Common myeloid progenitor, CD34-positive (primary cell): ENCODE measurements at regions not wholly inside any gene's neighbourhood (a gene's known extent, or its start where the extent isn't known, plus 50 kb on each side); places are given as distances from the start of the nearest gene placed in this dataset.

ENCODE experiments used
- CTCF ChIA-PET: fragments of 350-600 bp; sonication (Branson Sonifier 250); formaldehyde crosslinking; loops from one replicate; lab custom pipeline; 2021; ENCODE audit warnings: antibody characterized with exemption; lab: Charles Lee
- POLR2A ChIA-PET: fragments of 350-600 bp; sonication (Branson Sonifier 250); formaldehyde crosslinking; loops from one replicate; lab custom pipeline; 2021; ENCODE audit warnings: antibody characterized with exemption; lab: Charles Lee
- DNase-seq, 3 donors: peaks; one replicate each; pipeline versions ENCODE4 v3.0.0 to v3.0.0-alpha.2; 2013
- H3K27ac ChIP-seq, 2 experiments: 1 replicate in 1 of 2; 2 replicates in 1 of 2; pipeline ENCODE4 v1.7.0; 2013; ENCODE audit warnings: inconsistent platforms in 2 of 2, low read length in 2 of 2, mild to moderate bottlenecking in 2 of 2, low read depth in 1 of 2, moderate library complexity in 1 of 2; ENCODE audit not compliant: severe bottlenecking in 2 of 2, insufficient read depth in 1 of 2, poor library complexity in 1 of 2
- H3K27me3 ChIP-seq, 5 experiments: replicated peaks in 2 of 5; 1 replicate in 3 of 5; 2 replicates in 2 of 5; pipeline versions ENCODE4 v1.6.1 to v1.7.0; 2013; ENCODE audit warnings: low read length in 4 of 5, mild to moderate bottlenecking in 2 of 5, moderate library complexity in 2 of 5, inconsistent platforms in 1 of 5; ENCODE audit not compliant: insufficient read depth in 5 of 5, control insufficient read depth in 4 of 5
- H3K36me3 ChIP-seq, 4 experiments: 1 replicate in 2 of 4; 2 replicates in 2 of 4; pipeline versions ENCODE4 v1.6.1 to v1.7.0; 2013; ENCODE audit warnings: low read length in 3 of 4, control low read depth in 1 of 4, mild to moderate bottlenecking in 1 of 4; ENCODE audit not compliant: control insufficient read depth in 4 of 4, insufficient read depth in 4 of 4
- H3K4me1 ChIP-seq, 4 experiments: 1 replicate in 3 of 4; 2 replicates in 1 of 4; pipeline versions ENCODE4 v1.6.1 to v1.7.1; 2013; ENCODE audit warnings: low read length in 3 of 4, mild to moderate bottlenecking in 3 of 4, control low read depth in 1 of 4, inconsistent platforms in 1 of 4, moderate library complexity in 1 of 4; ENCODE audit not compliant: control insufficient read depth in 4 of 4, insufficient read depth in 4 of 4; ENCODE audit errors: control extremely low read depth in 1 of 4
- H3K4me3 ChIP-seq, 7 experiments: 1 replicate in 4 of 7; 2 replicates in 3 of 7; pipeline versions ENCODE4 v1.5.1 to v1.7.0; 2013; ENCODE audit warnings: mild to moderate bottlenecking in 7 of 7, low read length in 6 of 7, moderate library complexity in 6 of 7, inconsistent platforms in 2 of 7, low read depth in 2 of 7, control low read depth in 1 of 7; ENCODE audit not compliant: insufficient read depth in 4 of 7, control insufficient read depth in 1 of 7; ENCODE audit errors: extremely low read depth in 1 of 7
- H3K9me3 ChIP-seq, 5 experiments: 1 replicate in 4 of 5; 2 replicates in 1 of 5; pipeline versions ENCODE4 v1.6.1 to v1.7.1; 2013; ENCODE audit warnings: low read length in 4 of 5, mild to moderate bottlenecking in 2 of 5, inconsistent platforms in 1 of 5, low read depth in 1 of 5, moderate library complexity in 1 of 5; ENCODE audit not compliant: control insufficient read depth in 4 of 5, insufficient read depth in 2 of 5; ENCODE audit errors: control extremely low read depth in 1 of 5
- WGBS: methylation state at CpG from one replicate; pipeline ENCODE4 v1.1.5; 2013; ENCODE audit not compliant: insufficient coverage; 5-methylcytosine and 5-hydroxymethylcytosine counted together

GRCh38 chr5:167864801-167865200 lies 426.6 kb upstream of the WWC1 start:
- DNase-seq, result no peak
- no peak overlapping the region for H3K4me3 ChIP-seq
- H3K36me3 ChIP-seq, result no peaks in the 10 kb centered on the region
- CTCF ChIA-PET, result no interaction called here
- H3K4me1 ChIP-seq, result no peaks in the 10 kb centered on the region
- WGBS, result 95% methylated on average over 4 of the region's 6 CpGs
- H3K9me3 ChIP-seq, result no peaks in the 10 kb centered on the region
- peaks cover 0 to 1% (median 0%) of the 10 kb centered on the region in 5 experiments for H3K27me3 ChIP-seq
- POLR2A ChIA-PET, result no interaction called here
- no peak overlapping the region for H3K27ac ChIP-seq

- no peaks in the 10 kb centered on the region for H3K9me3 ChIP-seq
- CTCF ChIA-PET, result no interaction called here
- no peaks in the 10 kb centered on the region for H3K4me1 ChIP-seq
- no peaks in the 10 kb centered on the region for H3K36me3 ChIP-seq
- WGBS, result 100% methylated on average over 2 of the region's 3 CpGs
- H3K4me3 ChIP-seq, result no peak overlapping the region
- no peak overlapping the region for H3K27ac ChIP-seq
- peaks cover 0 to 1% (median 0%) of the 10 kb centered on the region in 5 experiments for H3K27me3 ChIP-seq
- DNase-seq, result no peak
- POLR2A ChIA-PET, result no interaction called here
Measured at GRCh38 chr5:167866797-167867196, 424.6 kb upstream of the WWC1 start.

DNA sequence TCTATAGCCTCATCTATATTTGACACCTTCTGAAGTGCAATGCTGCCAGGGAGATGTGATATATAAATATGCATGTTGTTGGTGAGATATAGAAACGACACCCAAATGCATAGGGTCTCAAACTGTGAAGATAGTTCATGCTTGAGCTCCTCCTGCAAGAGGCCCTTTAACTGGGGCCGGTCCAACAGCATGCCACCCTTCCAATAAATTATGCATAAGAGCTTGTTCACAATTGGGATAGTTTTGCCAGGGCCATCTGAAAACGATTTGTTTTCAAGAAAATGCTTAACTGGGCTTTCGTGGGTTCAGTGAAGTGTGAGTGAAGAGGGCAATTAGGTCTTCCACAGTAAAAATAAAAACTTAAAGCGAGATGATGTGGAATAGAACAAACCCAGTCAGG lies 424.2 kb upstream of the WWC1 start:
- 96% methylated on average over 4 of the region's 5 CpGs for WGBS
- no peaks in the 10 kb centered on the region for H3K9me3 ChIP-seq
- H3K4me1 ChIP-seq, result no peaks in the 10 kb centered on the region
- DNase-seq, result no peak
- H3K27me3 ChIP-seq, result peaks cover 0 to 1% (median 0%) of the 10 kb centered on the region in 5 experiments
- ChIA-PET POLR2A (no interaction called here), CTCF (no interaction called here)
- H3K36me3 ChIP-seq, result no peaks in the 10 kb centered on the region
- no peak overlapping the region for H3K4me3 ChIP-seq
- H3K27ac ChIP-seq, result no peak overlapping the region

GRCh38 chr5:167869125-167869524 lies 422.3 kb upstream of the WWC1 start:
- Histone ChIP-seq H3K36me3 (no peaks in the 10 kb centered on the region), H3K4me1 (no peaks in the 10 kb centered on the region), H3K9me3 (no peaks in the 10 kb centered on the region), H3K27ac (no peak overlapping the region), H3K4me3 (no peak overlapping the region), H3K27me3 (peaks cover 0 to 1% (median 0%) of the 10 kb centered on the region in 5 experiments)
- ChIA-PET CTCF (no interaction called here), POLR2A (interaction anchor here (0.7 kb wide), 1 partner anchor 627 kb away, joined by 3 read pairs; no protein-coding TSS in a partner anchor)
- DNase-seq, result no peak
- WGBS, result 96% methylated on average over 3 of the region's 3 CpGs

GRCh38 chr5:167870055-167870454 lies 421.4 kb upstream of the WWC1 start:
- H3K9me3 ChIP-seq, result no peaks in the 10 kb centered on the region
- no peaks in the 10 kb centered on the region for H3K4me1 ChIP-seq
- H3K27ac ChIP-seq, result no peak overlapping the region
- ChIA-PET POLR2A (no interaction called here), CTCF (no interaction called here)
- no peaks in the 10 kb centered on the region for H3K36me3 ChIP-seq
- H3K4me3 ChIP-seq, result no peak overlapping the region
- DNase-seq, result no peak
- peaks cover 0 to 1% (median 0%) of the 10 kb centered on the region in 5 experiments for H3K27me3 ChIP-seq

GRCh38 chr5:167871091-167871490 lies 420.4 kb upstream of the WWC1 start:
- H3K4me1 ChIP-seq, result no peaks in the 10 kb centered on the region
- peaks cover 0 to 2% (median 0%) of the 10 kb centered on the region in 5 experiments for H3K9me3 ChIP-seq
- ChIA-PET CTCF (no interaction called here), POLR2A (no interaction called here)
- no peak overlapping the region for H3K4me3 ChIP-seq
- H3K27ac ChIP-seq, result no peak overlapping the region
- 80% methylated on average over 1 of the region's 2 CpGs for WGBS
- DNase-seq, result no peak
- H3K27me3 ChIP-seq, result peaks cover 0 to 1% (median 0%) of the 10 kb centered on the region in 5 experiments
- H3K36me3 ChIP-seq, result no peaks in the 10 kb centered on the region

DNA sequence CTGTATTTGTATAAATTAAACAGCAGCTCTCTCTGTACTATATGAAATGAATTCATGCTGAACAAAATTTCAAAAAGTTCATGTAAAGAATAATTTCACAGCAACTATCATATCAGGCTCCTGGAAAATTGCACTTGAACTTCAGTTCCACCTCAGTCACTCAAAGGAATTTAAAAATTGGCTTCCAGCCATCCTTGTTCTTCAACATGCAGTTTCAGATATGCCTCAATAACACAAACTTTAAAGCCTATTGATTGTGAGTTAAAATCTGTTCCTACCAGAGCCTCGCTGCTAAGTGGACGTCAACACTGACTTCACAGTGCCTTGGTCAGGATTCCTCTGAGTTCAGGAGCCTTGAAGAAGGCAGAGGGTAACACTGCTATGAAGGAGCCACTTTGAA lies 418.7 kb upstream of the WWC1 start:
- WGBS, result no CpG with 5 or more reads among the region's 2 CpGs
- Histone ChIP-seq H3K4me3 (no peak overlapping the region), H3K27me3 (peaks cover 0 to 1% (median 0%) of the 10 kb centered on the region in 5 experiments), H3K36me3 (no peaks in the 10 kb centered on the region), H3K27ac (no peak overlapping the region), H3K4me1 (no peaks in the 10 kb centered on the region), H3K9me3 (peaks cover 0 to 3% (median 0%) of the 10 kb centered on the region in 5 experiments)
- CTCF ChIA-PET, result no interaction called here
- DNase-seq, result no peak
- POLR2A ChIA-PET, result no interaction called here
